Calu3 (cell line): ENCODE measurements at regions not wholly inside any gene's neighbourhood (a gene's known extent, or its start where the extent isn't known, plus 50 kb on each side); places are given as distances from the start of the nearest gene placed in this dataset.

Experiments
- BruUV-seq: library from RNA; stranded (reverse); fragments of 400-500 nt; replicated peaks from 2 replicates; lab custom pipeline; 2021; lab: Mats Ljungman, UMichigan
- CTCF ChIA-PET: fragments of 300-600 bp; sonication (Branson Sonifier 250); formaldehyde crosslinking; loops from one replicate; lab custom pipeline; 2022; ENCODE audit warnings: antibody characterized with exemption; lab: Charles Lee
- DNase-seq: peaks from one replicate; pipeline ENCODE4 v3.0.0; 2022
- H3K27ac Mint-ChIP-seq: one replicate; pipeline ENCODE4 v1.8.0; 2022; ENCODE audit warnings: mixed read lengths; ENCODE audit not compliant: unreplicated experiment
- H3K27me3 Mint-ChIP-seq: one replicate; pipeline ENCODE4 v1.8.0; 2022; ENCODE audit warnings: mixed read lengths; ENCODE audit not compliant: unreplicated experiment
- H3K36me3 Mint-ChIP-seq: one replicate; pipeline ENCODE4 v1.8.0; 2022; ENCODE audit warnings: mild to moderate bottlenecking, moderate library complexity, mixed read lengths; ENCODE audit not compliant: insufficient read depth, unreplicated experiment
- H3K4me1 Mint-ChIP-seq: one replicate; pipeline ENCODE4 v1.8.0; 2022; ENCODE audit warnings: mild to moderate bottlenecking, low read depth, mixed read lengths; ENCODE audit not compliant: unreplicated experiment
- H3K4me3 Mint-ChIP-seq: one replicate; pipeline ENCODE4 v1.8.0; 2022; ENCODE audit warnings: mild to moderate bottlenecking, low read depth, moderate library complexity, mixed read lengths; ENCODE audit not compliant: unreplicated experiment
- H3K9me3 Mint-ChIP-seq: one replicate; pipeline ENCODE4 v1.8.0; 2022; ENCODE audit warnings: low read depth, mixed read lengths; ENCODE audit not compliant: unreplicated experiment
- intact Hi-C: fragments of 100-400 bp; cut with micrococcal nuclease; formaldehyde crosslinking; loops from one replicate; pipeline ENCODE4 v1.10.0; 2022; ENCODE audit not compliant: unreplicated experiment
- TF ChIP-seq, protein P1 (sequence below): fragments of 200-600 bp; IDR thresholded peaks from one replicate; pipeline ENCODE4 v1.8.0; 2022; ENCODE audit warnings: antibody characterized with exemption; ENCODE audit not compliant: unreplicated experiment

DNA sequence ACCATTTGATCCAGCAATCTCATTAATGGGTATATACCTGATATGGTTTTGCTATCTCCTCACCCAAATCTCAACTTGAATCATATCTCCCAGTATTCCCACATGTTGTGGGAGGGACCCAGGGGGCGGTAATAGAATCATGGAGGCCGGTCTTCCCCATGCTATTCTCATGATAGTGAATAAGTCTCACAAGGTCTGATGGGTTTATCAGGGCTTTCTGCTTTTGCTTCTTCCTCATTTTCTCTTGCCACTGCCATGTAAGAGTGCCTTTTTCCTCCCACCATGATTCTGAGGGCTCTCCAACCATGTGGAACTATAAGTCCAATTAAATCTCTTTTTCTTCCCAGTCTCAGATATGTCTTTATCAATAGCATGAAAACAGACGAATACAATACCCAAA lies 74.5 kb upstream of the APC start:
- peaks cover 3% of the 10 kb centered on the region for H3K9me3 Mint-ChIP-seq
- intact Hi-C loops = no loop called here
- no peak for DNase-seq
- no TSS peak for BruUV-seq
- TF ChIP-seq, protein P1, sequence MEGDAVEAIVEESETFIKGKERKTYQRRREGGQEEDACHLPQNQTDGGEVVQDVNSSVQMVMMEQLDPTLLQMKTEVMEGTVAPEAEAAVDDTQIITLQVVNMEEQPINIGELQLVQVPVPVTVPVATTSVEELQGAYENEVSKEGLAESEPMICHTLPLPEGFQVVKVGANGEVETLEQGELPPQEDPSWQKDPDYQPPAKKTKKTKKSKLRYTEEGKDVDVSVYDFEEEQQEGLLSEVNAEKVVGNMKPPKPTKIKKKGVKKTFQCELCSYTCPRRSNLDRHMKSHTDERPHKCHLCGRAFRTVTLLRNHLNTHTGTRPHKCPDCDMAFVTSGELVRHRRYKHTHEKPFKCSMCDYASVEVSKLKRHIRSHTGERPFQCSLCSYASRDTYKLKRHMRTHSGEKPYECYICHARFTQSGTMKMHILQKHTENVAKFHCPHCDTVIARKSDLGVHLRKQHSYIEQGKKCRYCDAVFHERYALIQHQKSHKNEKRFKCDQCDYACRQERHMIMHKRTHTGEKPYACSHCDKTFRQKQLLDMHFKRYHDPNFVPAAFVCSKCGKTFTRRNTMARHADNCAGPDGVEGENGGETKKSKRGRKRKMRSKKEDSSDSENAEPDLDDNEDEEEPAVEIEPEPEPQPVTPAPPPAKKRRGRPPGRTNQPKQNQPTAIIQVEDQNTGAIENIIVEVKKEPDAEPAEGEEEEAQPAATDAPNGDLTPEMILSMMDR = no peak
- H3K27me3 Mint-ChIP-seq = peaks cover 14% of the 10 kb centered on the region
- H3K27ac Mint-ChIP-seq = no peak overlapping the region
- no peaks in the 10 kb centered on the region for H3K4me1 Mint-ChIP-seq
- CTCF ChIA-PET = interaction anchor here (0.6 kb wide), 1 partner anchor 260 kb away, joined by 3 read pairs; no protein-coding TSS in a partner anchor
- H3K36me3 Mint-ChIP-seq = no peaks in the 10 kb centered on the region
- H3K4me3 Mint-ChIP-seq = no peak overlapping the region

DNA sequence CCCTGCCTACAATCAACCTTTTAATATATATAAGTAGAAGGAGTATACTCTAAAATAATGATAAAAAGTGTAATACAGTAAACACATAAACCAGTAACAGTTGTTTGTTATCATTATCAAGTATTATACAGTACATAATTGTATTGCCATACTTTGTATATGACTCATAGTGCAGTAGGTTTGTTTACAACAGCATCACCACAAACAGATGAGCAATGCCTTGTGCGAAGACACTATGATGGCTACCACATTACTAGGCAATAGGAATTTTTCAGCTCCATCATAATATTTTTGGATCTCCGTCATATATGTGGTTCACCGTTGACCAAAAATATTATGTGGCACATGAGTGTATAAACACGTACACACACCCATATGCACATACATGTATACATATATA lies 69.7 kb upstream of the APC start:
- no TSS peak for BruUV-seq
- intact Hi-C loops = no loop called here
- no peak for DNase-seq
- Mint-ChIP-seq H3K4me1 (no peaks in the 10 kb centered on the region), H3K9me3 (no peaks in the 10 kb centered on the region), H3K27ac (no peak overlapping the region), H3K4me3 (no peak overlapping the region), H3K27me3 (peaks cover 16% of the 10 kb centered on the region), H3K36me3 (no peaks in the 10 kb centered on the region)
- TF ChIP-seq, protein P1 = no peak
- CTCF ChIA-PET = no interaction called here

DNA sequence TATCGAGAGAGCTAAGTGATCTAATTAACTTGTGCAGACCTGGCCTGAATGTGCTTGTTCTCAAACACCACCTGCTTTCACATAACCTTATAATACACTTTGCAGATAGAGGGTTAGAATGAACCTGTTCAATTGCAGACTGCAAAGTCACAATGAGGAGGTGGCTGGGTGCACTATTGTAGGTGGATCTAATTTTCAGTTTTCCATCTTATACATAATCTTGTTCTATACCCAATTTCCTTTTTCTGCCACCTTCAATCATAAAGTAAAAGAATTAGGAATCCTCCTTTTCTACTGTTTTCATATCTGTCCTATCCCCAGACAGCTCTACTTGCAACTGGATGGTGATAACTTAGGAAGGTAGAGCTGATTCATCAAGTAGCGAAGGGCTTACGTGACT lies 68.8 kb upstream of the APC start:
- Mint-ChIP-seq H3K27me3 (peaks cover 20% of the 10 kb centered on the region), H3K27ac (no peak overlapping the region), H3K36me3 (no peaks in the 10 kb centered on the region), H3K9me3 (no peaks in the 10 kb centered on the region), H3K4me3 (no peak overlapping the region), H3K4me1 (no peaks in the 10 kb centered on the region)
- TF ChIP-seq, protein P1 = no peak
- no peak for DNase-seq
- CTCF ChIA-PET = no interaction called here
- intact Hi-C loops = no loop called here
- BruUV-seq = no TSS peak

DNA sequence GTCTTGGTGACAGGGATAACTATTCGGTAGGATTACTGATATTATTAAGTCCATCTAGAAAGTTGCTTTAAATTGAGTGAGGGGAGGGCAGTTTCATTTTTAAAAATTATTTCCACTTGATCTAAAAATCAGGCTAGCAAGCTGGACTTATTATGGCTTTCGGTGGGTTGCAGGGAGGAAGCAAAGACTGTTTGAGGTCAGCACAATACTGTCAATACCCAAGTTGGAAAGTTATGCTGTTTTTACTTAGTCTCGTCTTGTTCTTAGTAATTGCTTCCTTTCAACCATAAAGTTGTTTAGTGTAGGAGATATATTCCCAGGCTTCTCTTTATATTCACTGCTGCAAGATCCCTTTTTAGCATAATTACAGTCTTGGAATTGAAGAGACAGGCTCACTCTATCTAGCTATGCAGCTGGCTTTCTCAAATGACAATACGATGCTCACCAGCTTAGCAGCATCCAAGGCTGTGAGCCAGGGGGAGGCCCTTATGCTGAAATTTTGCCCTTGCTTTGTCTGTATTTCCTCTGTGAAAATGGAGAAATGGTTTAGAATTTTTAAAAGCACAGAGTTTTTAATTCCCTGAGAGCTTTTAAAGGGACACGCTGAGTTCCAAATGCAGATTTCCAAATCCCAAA lies 68.2 kb upstream of the APC start:
- DNase-seq = no peak
- Mint-ChIP-seq H3K36me3 (no peaks in the 10 kb centered on the region), H3K4me3 (no peak overlapping the region), H3K27me3 (peaks cover 26% of the 10 kb centered on the region), H3K27ac (no peak overlapping the region), H3K9me3 (no peaks in the 10 kb centered on the region), H3K4me1 (no peaks in the 10 kb centered on the region)
- no TSS peak for BruUV-seq
- CTCF ChIA-PET = no interaction called here
- TF ChIP-seq, protein P1 = no peak
- intact Hi-C loops = no loop called here
